Suppressor macrophage (primary cell): ENCODE measurements at regions not wholly inside any gene's neighbourhood (a gene's known extent, or its start where the extent isn't known, plus 50 kb on each side); places are given as distances from the start of the nearest gene placed in this dataset.

ENCODE experiments used
- DNase-seq, 4 experiments: peaks; one replicate each; pipeline ENCODE4 v3.0.0-alpha.2; 2020 to 2022

- DNase-seq: no peak
These were observed 97.3 kb upstream of the AGTR1 start for GRCh38 chr3:148600440-148600839.

DNA sequence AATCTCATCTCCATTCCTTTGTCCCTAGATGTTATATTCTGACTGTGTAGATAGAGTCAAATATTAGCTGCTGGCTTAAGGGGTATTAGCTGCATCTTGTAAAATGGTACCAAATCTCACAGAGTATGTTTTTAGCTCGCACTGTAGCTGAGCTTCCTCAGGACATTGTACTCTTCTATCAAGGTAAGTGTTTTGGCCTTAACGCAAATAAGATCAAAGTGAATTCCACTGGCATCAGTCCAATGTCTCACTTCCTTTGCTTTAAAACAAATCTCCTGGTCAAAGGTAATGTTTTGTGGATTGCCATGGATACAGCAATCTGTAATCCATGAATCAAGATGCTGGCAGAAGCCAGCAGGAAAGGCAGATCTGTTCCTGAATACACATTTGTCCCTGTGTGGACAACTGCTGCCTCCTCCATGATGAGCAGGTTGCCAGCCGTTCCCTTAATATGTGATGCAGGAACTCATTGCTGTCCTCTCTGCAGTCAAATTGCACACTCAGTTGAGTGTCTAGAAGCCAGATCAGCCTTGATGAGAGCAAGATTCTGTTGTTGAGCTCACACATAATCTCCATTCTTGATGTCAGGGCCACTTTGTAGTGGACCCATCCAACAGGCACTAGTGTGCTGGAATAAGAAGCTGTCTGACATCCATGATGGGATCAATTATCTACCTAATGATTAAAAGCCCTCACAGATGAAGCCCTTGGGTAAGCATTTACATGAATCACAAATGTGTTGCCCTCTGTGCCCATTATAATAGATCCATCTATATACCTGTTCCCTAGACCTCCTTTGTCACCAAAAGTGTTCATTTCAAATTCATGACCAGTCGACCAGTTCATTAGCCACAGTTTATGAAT lies 96.6 kb upstream of the AGTR1 start:
- DNase-seq: no peak

DNA sequence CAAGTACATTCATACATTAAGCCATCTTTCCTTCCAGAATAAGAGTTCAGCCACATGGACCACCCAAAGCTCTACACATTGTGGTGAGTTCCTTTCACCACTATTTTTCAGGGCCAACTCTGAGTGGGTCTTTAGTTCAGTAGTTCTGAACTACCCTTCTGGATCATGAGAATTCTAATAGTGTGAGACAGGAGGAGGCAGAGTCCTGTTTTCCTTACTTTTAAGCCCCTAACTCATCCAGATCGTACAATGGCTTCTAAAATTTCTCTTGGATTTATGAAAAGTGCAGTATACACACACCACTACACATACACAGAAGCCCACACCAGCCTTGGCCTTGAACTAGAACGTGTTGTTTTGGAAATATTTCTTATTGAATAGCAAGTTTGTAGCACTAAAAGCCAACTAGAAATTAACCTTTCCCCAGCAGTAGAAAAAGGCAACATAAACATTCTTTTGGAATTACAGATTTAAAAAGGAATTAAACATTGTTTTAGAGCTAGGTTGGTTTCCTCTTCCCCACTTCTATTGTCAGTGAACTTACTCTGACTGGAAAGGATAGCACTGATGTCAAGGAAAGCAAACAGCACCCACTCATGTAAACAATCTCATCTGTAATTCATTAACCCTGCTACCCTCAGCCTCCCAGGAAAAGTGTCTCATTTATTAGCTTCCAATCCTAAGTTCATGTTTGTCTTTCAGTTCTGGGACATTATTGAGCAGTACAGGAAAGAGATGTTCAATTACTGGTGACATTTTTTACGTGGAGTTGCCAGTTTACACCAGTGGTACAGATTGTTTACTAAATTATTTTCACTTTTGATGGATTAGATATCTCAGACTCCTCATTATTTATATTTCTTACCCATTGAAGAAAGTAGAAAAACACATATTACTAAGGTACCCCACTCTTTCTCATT lies 95.7 kb upstream of the AGTR1 start:
- DNase-seq: no peak

GRCh38 chr3:148604270-148605085 lies 93.2 kb upstream of the AGTR1 start:
- no peak for DNase-seq

GRCh38 chr3:148605521-148605920 lies 92.2 kb upstream of the AGTR1 start:
- no peak for DNase-seq

- no peak for DNase-seq
These were observed 90.7 kb upstream of the AGTR1 start for GRCh38 chr3:148606979-148607378.

GRCh38 chr3:148607491-148607890 lies 90.2 kb upstream of the AGTR1 start:
- DNase-seq: no peak

- no peak for DNase-seq
These were observed 85.4 kb upstream of the AGTR1 start for GRCh38 chr3:148612278-148612677.

GRCh38 chr3:148615382-148615781 lies 82.3 kb upstream of the AGTR1 start:
- DNase-seq: no peak

GRCh38 chr3:148625095-148625736 lies 72.5 kb upstream of the AGTR1 start:
- DNase-seq: no peak

GRCh38 chr3:148625991-148626390 lies 71.7 kb upstream of the AGTR1 start:
- no peak for DNase-seq

GRCh38 chr3:148629006-148629405 lies 68.7 kb upstream of the AGTR1 start:
- DNase-seq: no peak

DNA sequence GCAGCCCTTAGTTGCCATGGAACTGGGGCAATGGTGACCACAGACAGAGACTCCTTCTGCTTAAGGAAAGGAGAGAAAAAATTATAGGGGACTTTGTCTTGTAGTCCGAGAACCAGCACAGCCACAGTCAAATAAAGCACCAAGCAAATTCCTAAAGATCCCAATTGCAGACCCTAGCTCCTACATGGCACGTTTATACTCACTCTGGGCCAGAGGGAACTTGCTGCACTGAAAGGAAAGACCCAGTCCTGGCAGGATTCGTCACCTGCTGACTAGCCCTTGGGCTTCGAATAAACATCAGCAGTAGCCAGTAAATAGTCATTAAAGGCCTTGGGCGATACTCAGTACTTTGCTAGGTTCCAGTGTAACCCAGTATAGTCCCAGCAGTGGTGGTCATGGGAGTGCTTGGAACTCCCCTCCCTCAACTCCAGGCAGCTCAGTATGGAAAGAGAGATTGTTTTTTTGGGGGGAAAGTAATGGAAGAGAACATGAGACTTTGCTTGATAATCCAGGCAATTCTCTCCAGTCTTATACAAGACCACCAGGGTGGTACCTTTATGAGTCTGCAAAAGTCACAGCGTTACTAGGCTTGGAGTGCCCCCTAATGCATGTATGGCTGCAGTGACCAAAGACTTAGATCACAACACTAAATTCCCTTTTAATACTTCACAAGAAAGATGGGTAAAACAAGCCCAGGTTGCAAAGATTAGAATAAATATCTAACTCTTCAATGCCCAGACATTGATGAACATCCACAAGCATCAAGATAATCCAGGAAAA lies 66.4 kb upstream of the AGTR1 start:
- no peak for DNase-seq

DNA sequence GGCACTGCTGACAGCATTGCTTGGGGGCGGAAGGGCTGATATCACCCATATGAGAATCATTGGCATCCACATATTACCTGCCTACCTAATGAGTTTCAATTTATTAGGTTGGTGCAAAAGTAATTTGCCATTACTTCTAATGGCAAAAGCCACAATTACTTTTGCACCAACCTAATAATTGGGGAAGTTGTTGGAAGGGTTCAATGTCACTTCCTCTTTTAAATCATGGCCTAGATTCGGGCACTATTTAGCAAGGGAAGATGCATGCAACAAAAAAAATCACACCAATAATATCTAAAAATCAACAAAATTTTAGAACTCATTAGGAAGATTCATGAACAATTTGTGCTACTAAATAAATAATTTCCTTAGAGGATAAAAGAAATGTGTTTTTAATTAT lies 56.0 kb upstream of the AGTR1 start:
- DNase-seq: peak in 3 of 4 experiments; percentile 13 to 59 (median 25)

DNA sequence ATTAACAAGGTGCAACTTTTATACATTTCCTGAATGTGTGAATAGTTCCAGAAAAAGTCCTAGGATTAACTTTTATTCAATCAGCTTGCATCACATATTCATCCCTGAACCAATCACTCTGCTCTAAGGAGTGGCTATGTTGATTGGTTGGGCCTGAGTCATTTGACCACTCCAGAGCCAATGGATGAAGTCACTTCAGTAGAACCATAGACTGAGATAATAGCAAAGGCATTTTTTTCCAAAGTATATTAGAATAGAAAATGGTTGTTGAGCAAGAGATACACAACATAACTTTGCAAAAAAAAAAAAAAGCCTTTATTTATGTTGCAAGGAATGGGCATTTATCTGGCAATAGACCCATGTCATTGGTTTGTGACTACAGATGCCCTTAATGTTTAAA lies 55.5 kb upstream of the AGTR1 start:
- DNase-seq: peak in 2 of 4 experiments; percentile 5

- peak; percentile 8 to 61 (median 46) for DNase-seq
These were observed 55.1 kb upstream of the AGTR1 start for GRCh38 chr3:148642616-148643015.

DNA sequence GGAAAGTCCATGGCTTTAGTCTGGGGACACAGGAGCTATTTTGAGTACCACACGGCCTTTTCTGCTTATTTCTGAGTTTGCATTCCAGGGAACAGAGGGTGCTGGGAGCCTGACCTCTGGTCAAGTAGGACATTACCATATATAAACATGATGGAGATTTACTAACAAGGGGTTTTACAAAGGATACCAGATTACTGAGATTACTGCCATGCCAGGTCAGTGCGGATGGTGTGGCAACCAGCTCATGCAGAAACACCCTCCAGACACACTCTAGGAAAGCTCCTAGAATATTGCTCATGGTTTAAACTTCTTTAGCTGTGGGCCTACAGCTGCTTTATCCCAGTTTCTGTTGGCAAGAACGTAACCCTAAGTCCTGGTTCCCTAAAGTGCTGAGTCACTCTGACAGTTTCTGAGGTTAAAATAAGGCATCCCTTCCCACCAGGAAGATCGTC lies 54.3 kb upstream of the AGTR1 start:
- DNase-seq: peak in 3 of 4 experiments; percentile 3 to 46 (median 23)

GRCh38 chr3:148646126-148646665 lies 51.5 kb upstream of the AGTR1 start:
- no peak for DNase-seq
